ENCODE measurements at regions not wholly inside any gene's neighbourhood (a gene's known extent, or its start where the extent isn't known, plus 50 kb on each side); places are given as distances from the start of the nearest gene placed in this dataset.

- TF ChIP-seq EP300 (IDR thresholded peaks at IDR 0.05) (no peak), POLR2A (IDR thresholded peaks at IDR 0.05) (no peak)
Observed at GRCh38 chr5:88964831-88965230, 81.8 kb upstream of the MEF2C start.
